Smooth muscle cell (in vitro differentiated cells): ENCODE measurements at regions not wholly inside any gene's neighbourhood (a gene's known extent, or its start where the extent isn't known, plus 50 kb on each side); places are given as distances from the start of the nearest gene placed in this dataset.
A peak's percentile ranks its signal among the peaks of the same experiment; 100 is the strongest.

Experiments used
- DNase-seq: peaks from one replicate; lab custom pipeline; 2025; ENCODE audit not compliant: unreplicated experiment; lab: John Stamatoyannopoulos, UW
- H2AFZ ChIP-seq: fragments of 200-600 bp; sonication (generic); 2 replicates; pipeline ENCODE4 v1.6.0; 2016; ENCODE audit warnings: antibody characterized with exemption, low read depth, mild to moderate bottlenecking
- H3F3A ChIP-seq: fragments of 200-600 bp; sonication (generic); 2 replicates; pipeline ENCODE4 v1.6.0; 2017; ENCODE audit warnings: antibody characterized with exemption, low read depth
- H3K27ac ChIP-seq: fragments of 200-600 bp; sonication (generic); 2 replicates; pipeline ENCODE4 v1.5.1; 2016; ENCODE audit warnings: low read depth, mild to moderate bottlenecking
- H3K27me3 ChIP-seq: fragments of 200-600 bp; sonication (generic); 2 replicates; pipeline ENCODE4 v1.6.1; 2016; ENCODE audit warnings: low read depth, mild to moderate bottlenecking
- H3K36me3 ChIP-seq: fragments of 200-600 bp; sonication (generic); 2 replicates; pipeline ENCODE4 v1.5.1; 2016; ENCODE audit warnings: low read depth
- H3K4me1 ChIP-seq: fragments of 200-600 bp; sonication (generic); 2 replicates; pipeline ENCODE4 v1.5.1; 2016; ENCODE audit warnings: low read depth
- H3K4me2 ChIP-seq: fragments of 200-600 bp; sonication (generic); 2 replicates; pipeline ENCODE4 v1.6.0; 2016; ENCODE audit warnings: mild to moderate bottlenecking
- H3K4me3 ChIP-seq: fragments of 200-600 bp; sonication (generic); 2 replicates; pipeline ENCODE4 v1.5.1; 2016; ENCODE audit warnings: mild to moderate bottlenecking
- H3K79me2 ChIP-seq: fragments of 200-600 bp; sonication (generic); 2 replicates; pipeline ENCODE4 v1.6.0; 2016; ENCODE audit warnings: low read depth, mild to moderate bottlenecking
- H3K9ac ChIP-seq: fragments of 200-600 bp; sonication (generic); 2 replicates; pipeline ENCODE4 v1.6.0; 2016; ENCODE audit warnings: low read depth
- H3K9me3 ChIP-seq: fragments of 200-600 bp; sonication (generic); replicated peaks from 2 replicates; pipeline ENCODE4 v1.5.1; 2016; ENCODE audit warnings: low read depth
- H4K20me1 ChIP-seq: fragments of 200-600 bp; sonication (generic); 2 replicates; pipeline ENCODE4 v1.6.0; 2016; ENCODE audit warnings: low read depth
- CTCF ChIP-seq: fragments of 200-600 bp; sonication (generic); IDR thresholded peaks from 2 replicates; pipeline ENCODE4 v1.5.1; 2017; ENCODE audit warnings: borderline replicate concordance, mild to moderate bottlenecking, antibody characterized with exemption; ENCODE audit not compliant: insufficient read depth, poor library complexity, severe bottlenecking
- WGBS: methylation state at CpG from one replicate; pipeline ENCODE4 v1.1.7; 2016; ENCODE audit warnings: low lambda C conversion rate; 5-methylcytosine and 5-hydroxymethylcytosine counted together

- Histone ChIP-seq H3K9me3 (no peaks in the 10 kb centered on the region), H3K27ac (no peak overlapping the region), H3K9ac (no peak overlapping the region), H3K4me2 (peak overlapping the region; percentile 23), H2AFZ (peak overlapping the region; percentile 73), H3F3A (peaks cover 6% of the 10 kb centered on the region), H3K27me3 (no peaks in the 10 kb centered on the region), H4K20me1 (no peaks in the 10 kb centered on the region), H3K36me3 (no peaks in the 10 kb centered on the region), H3K4me3 (no peak overlapping the region), H3K79me2 (no peaks in the 10 kb centered on the region), H3K4me1 (no peaks in the 10 kb centered on the region)
- TF ChIP-seq CTCF: no peak
- DNase-seq: no peak
- 13% methylated on average over 2 of the region's 2 CpGs for WGBS
These were observed 1367.3 kb upstream of the FLRT2 start for GRCh38 chr14:84162633-84163032.

GRCh38 chr14:84167026-84167425, 1362.9 kb upstream of the FLRT2 start:
- H3K4me1 ChIP-seq: no peaks in the 10 kb centered on the region
- H3K9ac ChIP-seq: no peak overlapping the region
- no peaks in the 10 kb centered on the region for H3K9me3 ChIP-seq
- no peaks in the 10 kb centered on the region for H4K20me1 ChIP-seq
- peaks cover 4% of the 10 kb centered on the region for H3F3A ChIP-seq
- no peaks in the 10 kb centered on the region for H3K79me2 ChIP-seq
- TF ChIP-seq CTCF: no peak
- H3K4me2 ChIP-seq: no peak overlapping the region
- H3K27ac ChIP-seq: no peak overlapping the region
- H3K36me3 ChIP-seq: no peaks in the 10 kb centered on the region
- H2AFZ ChIP-seq: no peak overlapping the region
- H3K4me3 ChIP-seq: no peak overlapping the region
- no peaks in the 10 kb centered on the region for H3K27me3 ChIP-seq
- WGBS: 66% methylated on average over 3 of the region's 3 CpGs
- DNase-seq: no peak

GRCh38 chr14:84180336-84180735, 1349.6 kb upstream of the FLRT2 start:
- Histone ChIP-seq H3K4me2 (no peak overlapping the region), H3K4me3 (no peak overlapping the region), H4K20me1 (no peaks in the 10 kb centered on the region), H3K9me3 (no peaks in the 10 kb centered on the region), H3K9ac (no peak overlapping the region), H3K4me1 (no peaks in the 10 kb centered on the region), H3K27ac (no peak overlapping the region), H3K36me3 (no peaks in the 10 kb centered on the region), H3K27me3 (no peaks in the 10 kb centered on the region), H3F3A (no peaks in the 10 kb centered on the region), H3K79me2 (no peaks in the 10 kb centered on the region), H2AFZ (no peak overlapping the region)
- no peak for TF ChIP-seq CTCF
- DNase-seq: no peak
- 92% methylated on average over 2 of the region's 2 CpGs for WGBS

GRCh38 chr14:84181072-84181471, 1348.9 kb upstream of the FLRT2 start:
- Histone ChIP-seq H3K27ac (no peak overlapping the region), H3K36me3 (no peaks in the 10 kb centered on the region), H3F3A (no peaks in the 10 kb centered on the region), H4K20me1 (no peaks in the 10 kb centered on the region), H3K9ac (no peak overlapping the region), H3K4me3 (no peak overlapping the region), H3K4me1 (no peaks in the 10 kb centered on the region), H3K9me3 (no peaks in the 10 kb centered on the region), H3K27me3 (no peaks in the 10 kb centered on the region), H2AFZ (no peak overlapping the region), H3K79me2 (no peaks in the 10 kb centered on the region), H3K4me2 (no peak overlapping the region)
- no peak for DNase-seq
- 73% methylated on average over 2 of the region's 2 CpGs for WGBS
- TF ChIP-seq CTCF: no peak
